ENCODE measurements at regions not wholly inside any gene's neighbourhood (a gene's known extent, or its start where the extent isn't known, plus 50 kb on each side); places are given as distances from the start of the nearest gene placed in this dataset.

GRCh38 chr1:40914927-40915569 is 52.9 kb upstream of the CITED4 start:
- intact Hi-C loops (cut with micrococcal nuclease), result no loop called here
- TF ChIP-seq ZFX (IDR thresholded peaks at IDR 0.05) (no peak), POLR2A (IDR thresholded peaks at IDR 0.05; ENCODE audit: borderline replicate concordance, extremely low read depth, insufficient read depth, insufficient read length) (no peak), CBX3 (IDR thresholded peaks at IDR 0.05; ENCODE audit: low read depth) (no peak), ELF1 (IDR thresholded peaks at IDR 0.05; ENCODE audit: borderline replicate concordance, low read depth) (no peak), ZBTB33 (IDR thresholded peaks at IDR 0.05; ENCODE audit: extremely low read depth, insufficient replicate concordance, low read length) (no peak)
- Histone ChIP-seq H3K9me2 (ENCODE audit: insufficient read depth) (no peaks in the 10 kb centered on the region), H4K20me1 (ENCODE audit: insufficient read depth) (no peaks in the 10 kb centered on the region), H3K27me3 (ENCODE audit: insufficient read depth, low read length) (no peaks in the 10 kb centered on the region), H3K27ac (ENCODE audit: low read depth, low read length) (no peak overlapping the region), H3K36me3 (ENCODE audit: control insufficient read depth in 1 of 2, insufficient read depth in 2 of 2, low read length in 2 of 2) (no peaks in the 10 kb centered on the region), H3K4me2 (ENCODE audit: low read length) (no peak overlapping the region), H3K4me1 (ENCODE audit: control insufficient read depth in 1 of 2, insufficient read depth in 2 of 2, low read length in 2 of 2) (peaks cover 10 to 31% of the 10 kb centered on the region in 2 experiments; a peak in 3 of 4 replicates), H3K79me2 (ENCODE audit: insufficient read depth, low read length) (no peaks in the 10 kb centered on the region), H3K9ac (ENCODE audit: low read length) (no peak overlapping the region), H2AFZ (ENCODE audit: low read depth, low read length, poor library complexity, severe bottlenecking) (no peak overlapping the region), H3K9me3 (ENCODE audit: control insufficient read depth in 1 of 2, insufficient read depth in 1 of 2, low read depth in 1 of 2, low read length in 2 of 2) (no peaks in the 10 kb centered on the region), H3K4me3 (replicated peaks in 1 of 2; ENCODE audit: low read depth in 1 of 2, low read length in 2 of 2) (no peak overlapping the region)
- RAD21 ChIA-PET (ENCODE audit: low non-redundant PET in 1 of 2, low total read pairs in 2 of 2, uncharacterized antibody in 2 of 2, unreplicated experiment in 2 of 2), result no interaction called here
- no peak for ATAC-seq
- BruUV-seq (replicated peaks), result no TSS peak
- no peak for DNase-seq (ENCODE audit: low read depth, low spot score)
- POLR2A ChIA-PET, result no interaction called here
- CTCF ChIA-PET, result no interaction called here

- Histone ChIP-seq H3K27ac (ENCODE audit: low read depth, low read length) (no peak overlapping the region), H3K9me2 (ENCODE audit: insufficient read depth) (no peaks in the 10 kb centered on the region), H3K27me3 (ENCODE audit: insufficient read depth, low read length) (no peaks in the 10 kb centered on the region), H4K20me1 (ENCODE audit: insufficient read depth) (no peaks in the 10 kb centered on the region), H3K4me2 (ENCODE audit: low read length) (no peak overlapping the region), H3K4me3 (replicated peaks in 1 of 2; ENCODE audit: low read depth in 1 of 2, low read length in 2 of 2) (no peak overlapping the region), H3K36me3 (ENCODE audit: control insufficient read depth in 1 of 2, insufficient read depth in 2 of 2, low read length in 2 of 2) (no peaks in the 10 kb centered on the region), H3K9ac (ENCODE audit: low read length) (no peak overlapping the region), H3K79me2 (ENCODE audit: insufficient read depth, low read length) (no peaks in the 10 kb centered on the region), H3K4me1 (ENCODE audit: control insufficient read depth in 1 of 2, insufficient read depth in 2 of 2, low read length in 2 of 2) (peaks cover 10 to 30% of the 10 kb centered on the region in 2 experiments; a peak in 3 of 4 replicates), H2AFZ (ENCODE audit: low read depth, low read length, poor library complexity, severe bottlenecking) (no peak overlapping the region), H3K9me3 (ENCODE audit: control insufficient read depth in 1 of 2, insufficient read depth in 1 of 2, low read depth in 1 of 2, low read length in 2 of 2) (no peaks in the 10 kb centered on the region)
- intact Hi-C loops (cut with micrococcal nuclease), result no loop called here
- TF ChIP-seq TCF7L2 (IDR thresholded peaks at IDR 0.05; ENCODE audit: borderline replicate concordance, extremely low read depth, insufficient read depth, insufficient read length), result no peak
- no peak for TF ChIP-seq ZBTB33 (IDR thresholded peaks at IDR 0.05; ENCODE audit: extremely low read depth, insufficient replicate concordance, low read length)
- TF ChIP-seq ZFX (IDR thresholded peaks at IDR 0.05), result no peak
- TF ChIP-seq EGR1 (IDR thresholded peaks at IDR 0.05; ENCODE audit: low read depth), result no peak
- TF ChIP-seq CBX3 (IDR thresholded peaks at IDR 0.05; ENCODE audit: low read depth), result no peak
- no peak for TF ChIP-seq RAD21 (IDR thresholded peaks at IDR 0.05; ENCODE audit: low read depth)
- no peak for TF ChIP-seq JUND (IDR thresholded peaks at IDR 0.05)
- BruUV-seq (replicated peaks), result no TSS peak
- ChIA-PET CTCF (no interaction called here), POLR2A (no interaction called here), RAD21 (ENCODE audit: low non-redundant PET in 1 of 2, low total read pairs in 2 of 2, uncharacterized antibody in 2 of 2, unreplicated experiment in 2 of 2) (no interaction called here)
- DNase-seq (ENCODE audit: low read depth, low spot score), result no peak
- ATAC-seq, result no peak
These were observed 53.4 kb upstream of the CITED4 start for GRCh38 chr1:40915581-40915980.
